H54 (cell line): ENCODE measurements at regions not wholly inside any gene's neighbourhood (a gene's known extent, or its start where the extent isn't known, plus 50 kb on each side); places are given as distances from the start of the nearest gene placed in this dataset.

ENCODE experiments used
- DNase-seq: peaks from one replicate; pipeline ENCODE4 v3.0.0; 2011; ENCODE audit warnings: low spot score, mixed read lengths; ENCODE audit not compliant: insufficient read length
- FAIRE-seq: peaks from 3 replicates; lab custom pipeline; 2011; peaks lifted over from hg19 to GRCh38; lab: Jason Lieb, UNC
- POLR2A ChIP-seq: IDR thresholded peaks from 2 replicates; pipeline ENCODE4 v1.6.1; 2011; ENCODE audit warnings: low read depth, mild to moderate bottlenecking, low read length

DNA sequence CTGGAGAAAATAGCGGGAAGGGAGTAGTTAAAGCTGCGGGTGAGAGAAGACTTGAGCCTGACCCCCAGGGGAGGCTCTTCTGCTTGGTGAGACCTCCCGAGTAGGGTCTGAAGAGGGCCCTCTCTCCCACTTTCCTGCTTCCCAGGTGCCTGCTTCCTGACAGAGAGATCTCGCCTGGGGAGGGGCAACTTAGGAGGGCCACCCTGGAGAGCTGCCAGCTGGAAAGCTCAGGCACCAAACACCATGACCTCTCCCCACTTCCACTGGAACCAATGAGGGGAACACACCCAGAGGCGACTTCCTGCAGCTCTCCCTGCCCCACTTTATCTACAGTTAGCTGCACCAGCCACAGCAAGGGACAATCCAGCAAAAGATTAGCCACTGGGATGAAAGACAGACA, 208.0 kb downstream of the TBXT start:
- no peak for DNase-seq
- FAIRE-seq: no peak
- TF ChIP-seq POLR2A: no peak

DNA sequence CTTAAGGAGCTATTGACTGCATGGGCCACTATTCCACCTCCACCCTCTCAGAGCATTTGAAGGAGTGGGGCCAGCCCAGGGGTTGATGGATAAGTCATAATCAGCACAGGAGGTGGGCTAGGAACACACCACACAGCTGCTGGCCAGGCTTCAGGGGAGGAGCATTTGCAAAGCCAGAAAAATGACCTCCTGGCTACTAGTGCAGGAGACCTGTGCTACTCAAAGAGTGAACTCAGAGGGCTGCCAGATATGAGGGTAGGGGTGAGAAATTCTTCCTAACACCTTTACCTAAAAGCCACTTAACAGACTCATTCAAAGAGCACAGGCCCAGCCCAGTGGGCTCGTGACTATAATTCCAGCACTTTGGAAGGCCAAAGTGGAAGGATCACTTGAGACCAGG, 210.8 kb downstream of the TBXT start:
- DNase-seq (no peak), FAIRE-seq (no peak)
- no peak for TF ChIP-seq POLR2A

DNA sequence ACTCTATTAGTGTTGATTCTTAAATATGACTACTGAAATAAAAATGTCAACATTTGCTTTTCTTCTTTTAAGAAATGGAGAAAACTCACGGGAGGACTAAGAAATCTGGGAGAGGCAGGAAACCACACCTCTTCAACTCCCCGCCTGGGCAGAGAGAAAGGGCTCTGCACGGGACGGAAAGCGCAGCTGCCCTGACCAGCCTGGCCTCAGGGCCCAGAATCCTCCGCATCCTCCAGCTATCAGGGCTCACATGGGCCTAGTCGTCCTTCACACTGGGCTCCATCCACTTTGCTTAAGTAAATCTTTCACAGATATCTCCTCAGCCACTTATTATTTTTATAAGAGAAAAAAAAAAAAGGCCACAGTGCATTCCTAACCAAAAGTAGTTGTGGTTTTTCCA, 215.1 kb downstream of the TBXT start:
- FAIRE-seq (no peak), DNase-seq (no peak)
- no peak for TF ChIP-seq POLR2A

- no peak for FAIRE-seq
- DNase-seq: no peak
- no peak for TF ChIP-seq POLR2A
These were observed 217.3 kb downstream of the TBXT start for GRCh38 chr6:165950316-165950715.

GRCh38 chr6:165949324-165949723, 218.3 kb downstream of the TBXT start:
- no peak for DNase-seq
- no peak for TF ChIP-seq POLR2A
- FAIRE-seq: no peak

DNA sequence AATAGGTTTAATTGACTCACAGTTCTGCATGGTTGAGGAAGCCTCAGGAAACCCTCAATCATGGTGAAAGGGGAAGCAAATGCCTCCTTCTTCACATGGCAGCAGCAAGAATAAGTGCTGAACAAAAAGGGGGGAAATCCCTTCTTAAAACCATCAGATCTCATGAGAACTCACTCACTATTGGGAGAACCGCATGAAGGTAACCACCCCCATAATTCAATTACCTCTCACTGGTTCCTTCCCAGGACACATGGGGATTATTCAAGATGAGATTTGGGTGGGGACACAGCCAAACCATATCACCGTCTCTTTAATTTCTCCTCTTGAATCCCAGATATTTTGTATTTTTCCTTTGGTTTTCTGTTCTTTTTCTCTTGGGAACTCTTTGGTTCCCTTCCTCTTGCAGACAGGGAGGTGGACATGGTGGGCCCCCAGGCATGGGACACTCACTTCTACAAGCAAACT, 223.6 kb downstream of the TBXT start:
- TF ChIP-seq POLR2A: no peak
- FAIRE-seq: no peak

DNA sequence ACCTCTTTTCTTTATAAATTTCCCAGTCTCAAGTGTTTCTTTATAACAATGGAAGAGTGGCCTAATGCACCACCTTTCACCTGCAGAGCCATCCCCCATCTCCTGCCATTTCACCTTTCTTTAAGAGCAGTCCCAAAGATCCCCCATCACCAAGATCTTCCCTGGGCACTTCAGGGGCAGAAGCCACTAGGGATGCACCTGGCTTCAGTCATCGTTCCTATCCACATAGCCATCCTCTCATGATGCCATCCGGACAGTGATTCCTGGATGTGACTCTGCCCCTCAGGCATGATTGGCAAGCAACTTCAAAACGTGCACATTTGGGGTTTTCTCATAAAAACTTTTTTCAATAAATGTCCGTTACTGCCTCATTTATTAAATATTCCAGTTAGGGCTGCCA, 225.9 kb downstream of the TBXT start:
- DNase-seq: no peak
- no peak for TF ChIP-seq POLR2A
- FAIRE-seq: no peak

More for the DNA sequence above, 223.6 kb downstream of the TBXT start:
- no peak for DNase-seq

- no peak for DNase-seq
- FAIRE-seq: no peak
- TF ChIP-seq POLR2A: no peak
These were observed 226.3 kb downstream of the TBXT start for GRCh38 chr6:165941249-165941775.

- TF ChIP-seq POLR2A: no peak
- FAIRE-seq (no peak), DNase-seq (no peak)
These were observed 227.3 kb downstream of the TBXT start for GRCh38 chr6:165940366-165940765.

DNA sequence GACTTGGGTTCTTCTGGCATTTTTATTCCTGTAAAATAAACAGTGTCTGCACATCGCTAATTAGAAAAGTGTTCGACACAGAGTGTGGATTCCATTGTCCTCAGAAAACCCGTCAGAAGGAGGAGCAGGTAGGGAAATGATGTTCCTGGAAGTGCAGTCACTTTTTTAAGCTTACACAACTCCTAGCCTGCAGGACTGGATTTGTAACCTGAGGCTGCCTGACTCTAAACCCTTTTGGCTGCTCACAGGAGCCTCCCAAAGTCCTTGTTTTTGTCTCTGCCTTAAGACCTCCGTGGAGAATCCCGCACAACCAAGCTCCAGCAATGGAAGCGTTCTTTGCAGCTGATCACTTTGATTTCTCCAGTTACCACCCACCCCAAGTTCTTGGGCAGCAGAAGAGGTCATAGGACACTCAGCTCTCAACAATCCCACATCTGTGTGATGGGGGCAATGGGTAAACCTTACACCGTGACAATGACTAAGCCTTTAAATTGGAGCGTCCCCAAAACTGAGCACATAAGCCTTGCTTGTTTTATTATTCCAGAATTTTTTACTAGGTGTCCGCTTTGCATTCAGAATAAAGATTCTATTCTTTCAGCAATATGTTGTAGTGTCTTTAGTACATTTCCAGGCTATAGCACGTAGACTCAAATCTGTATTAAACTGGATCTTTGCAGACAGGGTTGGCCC, 227.9 kb downstream of the TBXT start:
- TF ChIP-seq POLR2A: no peak
- DNase-seq: no peak
- no peak for FAIRE-seq

DNA sequence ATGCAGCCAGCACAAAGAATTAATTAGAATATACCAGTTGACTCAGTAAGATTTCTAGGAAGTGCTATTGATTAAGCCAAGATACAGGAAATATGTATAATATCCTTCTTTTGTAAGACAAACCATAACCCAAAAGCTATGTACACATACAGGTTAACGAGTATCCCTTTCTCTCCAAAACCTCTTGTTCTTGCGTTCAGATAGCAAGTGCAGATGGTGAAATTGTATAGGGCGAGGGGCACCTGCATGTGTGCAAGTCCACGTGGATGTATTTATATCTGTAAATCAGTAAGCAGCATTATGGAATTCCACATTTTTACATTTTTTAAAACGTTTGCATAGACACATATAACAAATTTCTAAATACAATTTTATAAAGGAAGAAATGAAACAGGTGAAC, 228.6 kb downstream of the TBXT start:
- no peak for TF ChIP-seq POLR2A

DNA sequence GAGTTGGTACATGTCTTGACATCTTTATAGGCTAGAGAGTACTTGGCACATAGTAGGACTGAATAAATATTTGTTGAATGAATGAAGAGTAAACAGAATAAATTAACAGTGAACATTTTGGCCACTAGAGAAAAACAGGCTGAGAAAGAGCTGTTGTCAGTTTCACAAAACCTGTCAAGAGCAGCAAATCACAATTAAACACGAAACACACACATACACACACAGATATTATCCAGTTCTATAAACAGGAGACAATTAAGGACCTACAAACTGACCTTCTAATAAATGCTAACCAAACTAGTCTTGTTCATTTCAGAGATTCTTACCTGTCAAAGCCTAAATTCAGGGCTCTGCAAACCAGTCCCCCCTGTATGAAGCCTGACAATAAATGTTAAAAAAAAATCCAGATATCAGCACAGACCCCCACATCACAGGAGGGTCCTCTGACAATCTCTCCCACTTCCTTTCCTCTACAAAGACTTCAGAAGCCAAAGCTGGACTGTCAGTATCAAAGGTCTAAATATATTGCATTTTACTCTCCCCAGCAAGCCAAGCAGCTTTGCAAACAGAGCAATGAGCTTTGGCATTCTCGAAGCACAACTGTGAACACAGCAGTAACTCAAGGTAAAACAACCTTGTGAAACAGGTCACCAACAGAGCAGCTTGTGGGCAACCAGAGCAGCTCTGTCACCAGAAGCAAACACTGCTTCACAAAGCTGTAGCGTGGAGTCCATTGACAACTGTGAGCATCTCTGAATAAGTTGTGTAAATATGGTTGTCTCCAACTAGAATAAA, 229.9 kb downstream of the TBXT start:
- FAIRE-seq: no peak
- no peak for DNase-seq
- TF ChIP-seq POLR2A: no peak

More for the DNA sequence above, 228.6 kb downstream of the TBXT start:
- FAIRE-seq (no peak), DNase-seq (no peak)

GRCh38 chr6:165936660-165937059, 231.0 kb downstream of the TBXT start:
- FAIRE-seq: no peak
- no peak for DNase-seq
- no peak for TF ChIP-seq POLR2A

GRCh38 chr6:165936096-165936495, 231.6 kb downstream of the TBXT start:
- DNase-seq (no peak), FAIRE-seq (no peak)
- TF ChIP-seq POLR2A: no peak
